Loucy (cell line): ENCODE measurements at regions not wholly inside any gene's neighbourhood (a gene's known extent, or its start where the extent isn't known, plus 50 kb on each side); places are given as distances from the start of the nearest gene placed in this dataset.

ENCODE experiments used
- H2AFZ ChIP-seq: fragments of 200-600 bp; sonication (generic); 2 replicates; pipeline ENCODE4 v1.6.0; 2016; ENCODE audit warnings: antibody characterized with exemption, mild to moderate bottlenecking, low read length, moderate library complexity
- H3F3A ChIP-seq: fragments of 200-600 bp; 2 replicates; pipeline ENCODE4 v1.6.0; 2016; ENCODE audit warnings: antibody characterized with exemption, low read depth, mild to moderate bottlenecking
- H3K27me3 ChIP-seq: fragments of 200-600 bp; sonication (generic); 2 replicates; pipeline ENCODE4 v1.6.1; 2014; ENCODE audit warnings: low read length, mild to moderate bottlenecking; ENCODE audit not compliant: insufficient read depth, poor library complexity, severe bottlenecking
- H3K36me3 ChIP-seq: fragments of 200-600 bp; sonication (generic); 2 replicates; pipeline ENCODE4 v1.6.1; 2016; ENCODE audit warnings: low read length; ENCODE audit not compliant: insufficient read depth
- H3K4me1 ChIP-seq: fragments of 200-600 bp; sonication (generic); 2 replicates; pipeline ENCODE4 v1.5.1; 2014; ENCODE audit warnings: low read length, mild to moderate bottlenecking; ENCODE audit not compliant: insufficient read depth, poor library complexity, severe bottlenecking
- H3K4me2 ChIP-seq: fragments of 200-600 bp; sonication (generic); 2 replicates; pipeline ENCODE4 v1.6.0; 2014; ENCODE audit warnings: antibody characterized with exemption, low read length, low read depth, mild to moderate bottlenecking; ENCODE audit not compliant: poor library complexity, severe bottlenecking
- H3K4me3 ChIP-seq: fragments of 200-600 bp; sonication (generic); 2 replicates; pipeline ENCODE4 v1.5.1; 2014; ENCODE audit warnings: low read length, mild to moderate bottlenecking, mixed read lengths; ENCODE audit not compliant: poor library complexity, severe bottlenecking
- H3K79me2 ChIP-seq: fragments of 200-600 bp; sonication (generic); 2 replicates; pipeline ENCODE4 v1.6.1; 2014; ENCODE audit warnings: low read length; ENCODE audit not compliant: insufficient read depth
- H3K9ac ChIP-seq: fragments of 200-600 bp; sonication (generic); 2 replicates; pipeline ENCODE4 v1.6.0; 2014; ENCODE audit warnings: mild to moderate bottlenecking, low read depth, low read length, moderate library complexity; ENCODE audit not compliant: poor library complexity, severe bottlenecking
- H3K9me2 ChIP-seq: fragments of 200-600 bp; sonication (generic); replicated peaks from 2 replicates; pipeline ENCODE4 v1.6.1; 2016; ENCODE audit warnings: low read depth, low read length, mixed read lengths
- H3K9me3 ChIP-seq: fragments of 200-600 bp; sonication (generic); 2 replicates; pipeline ENCODE4 v1.6.1; 2014; ENCODE audit warnings: mild to moderate bottlenecking, antibody characterized with exemption, low read length, low read depth; ENCODE audit not compliant: insufficient read depth
- H4K20me1 ChIP-seq: fragments of 200-600 bp; sonication (generic); 2 replicates; pipeline ENCODE4 v1.6.0; 2014; ENCODE audit warnings: antibody characterized with exemption, low read length, mild to moderate bottlenecking; ENCODE audit not compliant: insufficient read depth, poor library complexity, severe bottlenecking
- EZH2phosphoT487 ChIP-seq: fragments of 200-600 bp; IDR thresholded peaks from 2 replicates; pipeline ENCODE4 v1.6.1; 2018; ENCODE audit warnings: antibody characterized with exemption, mild to moderate bottlenecking, moderate library complexity, borderline replicate concordance
- TF ChIP-seq, protein P1 (sequence below): fragments of 200-600 bp; sonication (generic); conservative IDR thresholded peaks from 2 replicates; pipeline ENCODE4 v1.5.1; 2014; ENCODE audit warnings: mild to moderate bottlenecking, antibody characterized with exemption, low read length

DNA sequence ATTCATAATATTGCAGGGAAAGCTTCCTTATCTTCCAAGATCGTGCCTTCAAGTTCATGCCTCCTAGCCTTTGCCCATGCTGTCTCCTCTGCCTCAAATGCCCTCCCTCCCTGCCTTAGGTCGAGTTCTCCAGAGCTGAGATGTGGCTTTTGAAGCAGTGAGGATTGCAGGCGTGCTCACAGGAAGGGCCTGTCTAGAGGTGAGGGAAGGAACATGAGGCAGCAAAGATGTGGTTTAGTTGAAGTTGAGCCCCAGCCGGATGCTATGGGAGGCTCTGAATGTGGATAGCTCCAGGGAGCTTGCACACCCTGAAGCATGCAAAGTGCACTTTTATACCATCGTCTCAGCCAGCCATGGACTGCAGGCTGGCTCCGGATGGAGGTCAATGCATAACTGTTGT, 754.6 kb upstream of the EEF2KMT start:
- no peak for TF ChIP-seq EZH2phosphoT487
- TF ChIP-seq, protein P1, sequence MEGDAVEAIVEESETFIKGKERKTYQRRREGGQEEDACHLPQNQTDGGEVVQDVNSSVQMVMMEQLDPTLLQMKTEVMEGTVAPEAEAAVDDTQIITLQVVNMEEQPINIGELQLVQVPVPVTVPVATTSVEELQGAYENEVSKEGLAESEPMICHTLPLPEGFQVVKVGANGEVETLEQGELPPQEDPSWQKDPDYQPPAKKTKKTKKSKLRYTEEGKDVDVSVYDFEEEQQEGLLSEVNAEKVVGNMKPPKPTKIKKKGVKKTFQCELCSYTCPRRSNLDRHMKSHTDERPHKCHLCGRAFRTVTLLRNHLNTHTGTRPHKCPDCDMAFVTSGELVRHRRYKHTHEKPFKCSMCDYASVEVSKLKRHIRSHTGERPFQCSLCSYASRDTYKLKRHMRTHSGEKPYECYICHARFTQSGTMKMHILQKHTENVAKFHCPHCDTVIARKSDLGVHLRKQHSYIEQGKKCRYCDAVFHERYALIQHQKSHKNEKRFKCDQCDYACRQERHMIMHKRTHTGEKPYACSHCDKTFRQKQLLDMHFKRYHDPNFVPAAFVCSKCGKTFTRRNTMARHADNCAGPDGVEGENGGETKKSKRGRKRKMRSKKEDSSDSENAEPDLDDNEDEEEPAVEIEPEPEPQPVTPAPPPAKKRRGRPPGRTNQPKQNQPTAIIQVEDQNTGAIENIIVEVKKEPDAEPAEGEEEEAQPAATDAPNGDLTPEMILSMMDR = no peak
- H3K27me3 ChIP-seq = no peaks in the 10 kb centered on the region
- H3K79me2 ChIP-seq = no peaks in the 10 kb centered on the region
- H2AFZ ChIP-seq = no peak overlapping the region
- no peaks in the 10 kb centered on the region for H3K4me1 ChIP-seq
- H3F3A ChIP-seq = no peaks in the 10 kb centered on the region
- H3K36me3 ChIP-seq = no peaks in the 10 kb centered on the region
- H3K9me2 ChIP-seq = no peaks in the 10 kb centered on the region
- no peak overlapping the region for H3K9ac ChIP-seq
- H4K20me1 ChIP-seq = no peaks in the 10 kb centered on the region
- no peak overlapping the region for H3K4me3 ChIP-seq
- H3K9me3 ChIP-seq = no peaks in the 10 kb centered on the region
- H3K4me2 ChIP-seq = no peak overlapping the region

DNA sequence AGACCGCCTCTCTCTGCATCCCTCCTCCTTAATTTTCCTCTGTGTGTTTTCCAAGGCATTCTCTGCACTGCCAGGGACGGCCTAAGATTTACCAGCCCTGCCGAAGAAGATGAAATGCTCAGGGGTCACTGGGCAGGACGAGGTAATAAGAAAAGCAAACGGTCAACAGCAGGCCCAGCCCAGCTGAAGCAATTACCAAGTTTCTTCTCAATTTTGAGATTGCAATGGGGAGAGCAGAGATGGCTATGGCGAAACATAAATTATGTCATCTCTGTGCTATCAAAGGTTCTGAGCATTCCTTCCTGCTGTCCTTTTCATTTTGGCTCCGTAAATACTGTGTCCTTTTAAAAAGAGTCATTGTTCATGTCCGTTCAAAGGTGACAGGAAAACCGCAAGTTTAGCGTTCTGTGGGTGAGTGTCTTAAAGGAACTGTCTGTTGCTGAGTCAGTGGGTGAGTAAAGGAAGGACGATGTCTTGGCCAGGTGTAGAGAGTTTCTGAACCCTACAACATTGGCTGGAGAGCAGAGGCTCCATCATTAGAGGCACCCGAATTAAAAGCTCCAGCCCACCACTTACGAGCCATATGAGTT, 753.9 kb upstream of the EEF2KMT start:
- Histone ChIP-seq H3K4me1 (no peaks in the 10 kb centered on the region), H3K4me2 (no peak overlapping the region), H3K36me3 (no peaks in the 10 kb centered on the region), H2AFZ (no peak overlapping the region), H3K9ac (no peak overlapping the region), H3F3A (no peaks in the 10 kb centered on the region), H4K20me1 (no peaks in the 10 kb centered on the region), H3K4me3 (no peak overlapping the region), H3K9me2 (no peaks in the 10 kb centered on the region), H3K27me3 (no peaks in the 10 kb centered on the region), H3K9me3 (no peaks in the 10 kb centered on the region), H3K79me2 (no peaks in the 10 kb centered on the region)
- no peak for TF ChIP-seq EZH2phosphoT487
- TF ChIP-seq, protein P1 = no peak

DNA sequence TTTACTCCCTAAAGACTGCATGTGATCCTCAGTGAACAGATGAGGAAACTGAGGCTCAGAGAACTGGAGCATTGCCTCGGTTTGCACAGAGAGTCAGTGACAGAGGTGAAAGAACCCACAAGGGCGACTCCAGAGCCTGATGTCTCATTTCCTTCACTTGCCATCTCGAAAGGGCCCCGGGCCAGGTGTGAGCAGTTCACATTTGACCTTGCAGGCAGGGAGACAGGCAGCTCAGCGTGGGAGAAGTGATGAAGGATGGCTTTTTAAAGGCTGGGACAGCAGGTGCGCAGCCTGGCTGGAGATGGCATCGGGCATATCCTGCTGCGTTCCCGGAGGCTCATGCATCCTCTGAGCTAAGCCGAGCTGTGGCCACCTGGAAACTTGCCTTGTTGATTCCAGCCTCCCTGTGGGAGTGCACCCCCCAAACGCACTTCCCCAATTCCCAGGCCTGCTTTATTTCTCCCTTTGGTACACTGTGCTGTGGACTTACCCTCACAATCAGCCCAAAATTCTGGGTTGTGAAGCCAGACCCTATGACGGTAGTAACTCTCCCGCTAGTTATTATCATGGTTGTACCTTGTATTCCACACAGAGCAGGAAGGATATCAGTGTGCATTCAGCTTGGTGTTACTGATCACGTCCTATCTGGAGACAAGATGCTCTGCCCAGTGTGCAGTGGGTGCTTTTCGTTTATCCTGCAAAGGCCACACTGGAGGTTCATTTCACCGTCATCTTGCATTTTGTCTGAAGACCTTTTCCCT, 753.2 kb upstream of the EEF2KMT start:
- H2AFZ ChIP-seq = no peak overlapping the region
- H4K20me1 ChIP-seq = no peaks in the 10 kb centered on the region
- H3K9ac ChIP-seq = no peak overlapping the region
- no peaks in the 10 kb centered on the region for H3K9me2 ChIP-seq
- no peaks in the 10 kb centered on the region for H3K9me3 ChIP-seq
- no peak overlapping the region for H3K4me2 ChIP-seq
- H3K79me2 ChIP-seq = no peaks in the 10 kb centered on the region
- H3K4me3 ChIP-seq = no peak overlapping the region
- TF ChIP-seq, protein P1 = no peak
- no peak for TF ChIP-seq EZH2phosphoT487
- H3K4me1 ChIP-seq = no peaks in the 10 kb centered on the region
- H3F3A ChIP-seq = no peaks in the 10 kb centered on the region
- no peaks in the 10 kb centered on the region for H3K27me3 ChIP-seq
- no peaks in the 10 kb centered on the region for H3K36me3 ChIP-seq
